Keratinocyte (primary cell): ENCODE measurements at regions not wholly inside any gene's neighbourhood (a gene's known extent, or its start where the extent isn't known, plus 50 kb on each side); places are given as distances from the start of the nearest gene placed in this dataset.
A peak's percentile ranks its signal among the peaks of the same experiment; 100 is the strongest.

ENCODE experiments used
- DNase-seq: peaks from one replicate; pipeline ENCODE4 v3.0.0-alpha.2; 2011; ENCODE audit warnings: low read depth, missing footprints, low spot score
- FAIRE-seq: peaks from 2 replicates; lab custom pipeline; 2011; peaks lifted over from hg19 to GRCh38; lab: Jason Lieb, UNC
- H2AFZ ChIP-seq: 2 replicates; pipeline ENCODE4 v1.6.0; 2012; ENCODE audit warnings: low read length, control low read depth, inconsistent platforms; ENCODE audit not compliant: control insufficient read depth
- H3K27ac ChIP-seq: 2 replicates; pipeline ENCODE4 v1.5.1; 2011; ENCODE audit warnings: low read length; ENCODE audit not compliant: control insufficient read depth, insufficient read depth
- H3K27me3 ChIP-seq: 3 replicates; pipeline ENCODE4 v1.6.0; 2011; ENCODE audit warnings: low read length; ENCODE audit not compliant: control insufficient read depth, insufficient read depth; ENCODE audit errors: extremely low read depth
- H3K36me3 ChIP-seq, 2 experiments: 2 replicates in 1 of 2; 3 replicates in 1 of 2; pipeline ENCODE4 v1.5.1; 2011; ENCODE audit warnings: low read length in 2 of 2, mild to moderate bottlenecking in 1 of 2; ENCODE audit not compliant: control insufficient read depth in 2 of 2, insufficient read depth in 2 of 2; ENCODE audit errors: extremely low read depth in 1 of 2
- H3K4me1 ChIP-seq: 3 replicates; pipeline ENCODE4 v1.5.1; 2011; ENCODE audit warnings: low read length; ENCODE audit not compliant: control insufficient read depth, insufficient read depth; ENCODE audit errors: extremely low read depth
- H3K4me2 ChIP-seq: 3 replicates; pipeline ENCODE4 v1.6.0; 2011; ENCODE audit warnings: low read depth, low read length; ENCODE audit not compliant: control insufficient read depth, insufficient read depth; ENCODE audit errors: extremely low read depth
- H3K4me3 ChIP-seq, 3 experiments: fragments of 200-600 bp in 1 of 3; sonication (generic) in 1 of 3; 2 replicates in 2 of 3; 3 replicates in 1 of 3; pipeline ENCODE4 v1.5.1; 2011 to 2016; ENCODE audit warnings: low read length in 3 of 3, mild to moderate bottlenecking in 3 of 3, control low read depth in 2 of 3, inconsistent platforms in 1 of 3, low read depth in 1 of 3, mixed read lengths in 1 of 3, mixed run types in 1 of 3, moderate library complexity in 1 of 3; ENCODE audit not compliant: control insufficient read depth in 2 of 3, insufficient read depth in 2 of 3; ENCODE audit errors: extremely low read depth in 1 of 3
- H3K79me2 ChIP-seq: 2 replicates; pipeline ENCODE4 v1.6.0; 2012; ENCODE audit warnings: low read length; ENCODE audit not compliant: control insufficient read depth, insufficient read depth
- H3K9ac ChIP-seq: 3 replicates; pipeline ENCODE4 v1.6.0; 2011; ENCODE audit warnings: low read length; ENCODE audit not compliant: control insufficient read depth, insufficient read depth; ENCODE audit errors: extremely low read depth
- H3K9me1 ChIP-seq: 3 replicates; pipeline ENCODE4 v1.6.0; 2011; ENCODE audit warnings: low read length; ENCODE audit not compliant: control insufficient read depth, insufficient read depth; ENCODE audit errors: extremely low read depth
- H3K9me3 ChIP-seq: 2 replicates; pipeline ENCODE4 v1.5.1; 2012; ENCODE audit warnings: low read depth, low read length; ENCODE audit not compliant: control insufficient read depth
- H4K20me1 ChIP-seq: 3 replicates; pipeline ENCODE4 v1.6.0; 2011; ENCODE audit warnings: low read length; ENCODE audit not compliant: control insufficient read depth, insufficient read depth; ENCODE audit errors: extremely low read depth
- CTCF ChIP-seq, 3 experiments: IDR thresholded peaks in 1 of 3; conservative IDR thresholded peaks in 1 of 3; optimal IDR thresholded peaks in 1 of 3; 2 replicates in 2 of 3; 3 replicates in 1 of 3; pipeline versions ENCODE3 to v1.5.1; 2011; ENCODE audit warnings: low read length in 3 of 3, mild to moderate bottlenecking in 3 of 3, moderate library complexity in 2 of 3, control low read depth in 1 of 3, inconsistent platforms in 1 of 3; ENCODE audit not compliant: insufficient read depth in 2 of 3; ENCODE audit errors: extremely low read depth in 1 of 3
- EZH2 ChIP-seq: IDR thresholded peaks from one replicate; pipeline ENCODE4 v1.6.1; 2012; ENCODE audit warnings: inconsistent platforms, mild to moderate bottlenecking, low read length, moderate library complexity
- dilution Hi-C: fragments of 300-500 bp; cut with MboI; formaldehyde crosslinking; loops from one replicate; pipeline ENCODE4 v1.7.0; 2020; ENCODE audit warnings: low sequenced_read_pairs; ENCODE audit not compliant: extremely low pct_ligation_motif_present

- Histone ChIP-seq H4K20me1 (no peaks in the 10 kb centered on the region), H3K4me3 (no peak overlapping the region), H3K4me1 (peaks cover 23% of the 10 kb centered on the region), H3K9me1 (no peaks in the 10 kb centered on the region), H2AFZ (peak overlapping the region; percentile 54), H3K4me2 (peak overlapping the region; percentile 65), H3K27ac (peak overlapping the region; percentile 44), H3K9ac (no peak overlapping the region), H3K36me3 (no peaks in the 10 kb centered on the region), H3K9me3 (no peaks in the 10 kb centered on the region), H3K79me2 (no peaks in the 10 kb centered on the region), H3K27me3 (no peaks in the 10 kb centered on the region)
- peak; percentile 94 for FAIRE-seq
- DNase-seq = peak; percentile 44
- TF ChIP-seq EZH2 (no peak), CTCF (optimal IDR thresholded peaks at IDR 0.05 in 1 of 3, IDR thresholded peaks at IDR 0.05 in 1 of 3, conservative IDR thresholded peaks at IDR 0.05 in 1 of 3; ENCODE audit: extremely low read depth in 1 of 3, insufficient read depth in 2 of 3, low read length in 3 of 3) (no peak)
- dilution Hi-C loops = no loop called here
Measured at GRCh38 chr6:21505574-21505990, 88.0 kb upstream of the SOX4 start.

- no peak for FAIRE-seq
- dilution Hi-C loops = no loop called here
- Histone ChIP-seq H3K9me1 (no peaks in the 10 kb centered on the region), H3K27me3 (no peaks in the 10 kb centered on the region), H3K4me3 (no peak overlapping the region), H2AFZ (no peak overlapping the region), H3K27ac (peak overlapping the region; percentile 44), H3K4me1 (peaks cover 23% of the 10 kb centered on the region), H3K9me3 (no peaks in the 10 kb centered on the region), H4K20me1 (no peaks in the 10 kb centered on the region), H3K9ac (peak overlapping the region; percentile 23), H3K79me2 (no peaks in the 10 kb centered on the region), H3K36me3 (no peaks in the 10 kb centered on the region), H3K4me2 (peak overlapping the region; percentile 65)
- no peak for TF ChIP-seq CTCF (optimal IDR thresholded peaks at IDR 0.05 in 1 of 3, IDR thresholded peaks at IDR 0.05 in 1 of 3, conservative IDR thresholded peaks at IDR 0.05 in 1 of 3; ENCODE audit: extremely low read depth in 1 of 3, insufficient read depth in 2 of 3, low read length in 3 of 3)
- no peak for TF ChIP-seq EZH2
- no peak for DNase-seq
Measured at GRCh38 chr6:21506126-21506525, 87.4 kb upstream of the SOX4 start.
